GM23248 (cell line): ENCODE measurements at regions not wholly inside any gene's neighbourhood (a gene's known extent, or its start where the extent isn't known, plus 50 kb on each side); places are given as distances from the start of the nearest gene placed in this dataset.
A peak's percentile ranks its signal among the peaks of the same experiment; 100 is the strongest.

Source experiments
- DNase-seq: peaks from one replicate; pipeline ENCODE4 v3.0.0-alpha.2; 2015
- H2AFZ ChIP-seq: fragments of 200-600 bp; sonication (generic); 2 replicates; pipeline ENCODE4 v1.6.1; 2016; ENCODE audit warnings: antibody characterized with exemption
- H3F3A ChIP-seq: fragments of 200-600 bp; sonication (generic); 2 replicates; pipeline ENCODE4 v1.6.1; 2016; ENCODE audit warnings: mild to moderate bottlenecking, antibody characterized with exemption, mixed run types; ENCODE audit not compliant: insufficient read depth
- H3K27ac ChIP-seq: fragments of 200-600 bp; sonication (generic); 2 replicates; pipeline ENCODE4 v1.5.1; 2016; ENCODE audit warnings: mild to moderate bottlenecking
- H3K27me3 ChIP-seq: fragments of 200-600 bp; sonication (generic); replicated peaks from 2 replicates; pipeline ENCODE4 v1.6.1; 2016; ENCODE audit warnings: mild to moderate bottlenecking; ENCODE audit not compliant: insufficient read depth
- H3K36me3 ChIP-seq: fragments of 200-600 bp; sonication (generic); 2 replicates; pipeline ENCODE4 v1.6.1; 2016; ENCODE audit warnings: low read depth, mild to moderate bottlenecking
- H3K4me1 ChIP-seq: fragments of 200-600 bp; sonication (generic); 2 replicates; pipeline ENCODE4 v1.6.1; 2016; ENCODE audit warnings: mild to moderate bottlenecking; ENCODE audit not compliant: insufficient read depth
- H3K4me2 ChIP-seq: fragments of 200-600 bp; sonication (generic); one replicate; pipeline ENCODE4 v1.6.1; 2016; ENCODE audit warnings: mild to moderate bottlenecking; ENCODE audit not compliant: unreplicated experiment
- H3K4me3 ChIP-seq: fragments of 200-600 bp; sonication (generic); 2 replicates; pipeline ENCODE4 v1.5.1; 2016; ENCODE audit warnings: mild to moderate bottlenecking
- H3K79me2 ChIP-seq: fragments of 200-600 bp; sonication (generic); 2 replicates; pipeline ENCODE4 v1.6.1; 2016; ENCODE audit warnings: mild to moderate bottlenecking; ENCODE audit not compliant: insufficient read depth
- H3K9ac ChIP-seq: fragments of 200-600 bp; sonication (generic); 2 replicates; pipeline ENCODE4 v1.6.1; 2016; ENCODE audit warnings: mild to moderate bottlenecking
- H3K9me2 ChIP-seq: fragments of 200-600 bp; sonication (generic); 2 replicates; pipeline ENCODE4 v1.6.1; 2016; ENCODE audit warnings: mixed run types, mild to moderate bottlenecking, moderate library complexity; ENCODE audit not compliant: insufficient read depth
- H3K9me3 ChIP-seq: fragments of 200-600 bp; sonication (generic); one replicate; pipeline ENCODE4 v1.6.1; 2017; ENCODE audit warnings: low read depth
- H4K20me1 ChIP-seq: fragments of 200-600 bp; sonication (generic); 2 replicates; pipeline ENCODE4 v1.6.0; 2016; ENCODE audit not compliant: insufficient read depth
- EZH2 ChIP-seq: fragments of 200-600 bp; sonication (generic); IDR thresholded peaks from 2 replicates; pipeline ENCODE4 v1.6.1; 2018; ENCODE audit warnings: antibody characterized with exemption, mild to moderate bottlenecking; ENCODE audit not compliant: insufficient read depth, poor library complexity, severe bottlenecking
- EZH2phosphoT487 ChIP-seq: fragments of 200-600 bp; sonication (generic); IDR thresholded peaks from 2 replicates; pipeline ENCODE4 v1.6.1; 2018; ENCODE audit warnings: antibody characterized with exemption, moderate library complexity, mild to moderate bottlenecking, low read depth; ENCODE audit not compliant: insufficient read depth
- WGBS, 2 experiments: methylation state at CpG; one replicate each; pipeline ENCODE4 v1.1.6; 2015 to 2017; ENCODE audit warnings: low lambda C conversion rate in 2 of 2, low coverage in 1 of 2; ENCODE audit errors: missing lambda C conversion rate in 2 of 2; 5-methylcytosine and 5-hydroxymethylcytosine counted together
- in situ Hi-C: fragments of 300-500 bp; cut with MboI; formaldehyde crosslinking; loops from 2 replicates; pipeline ENCODE4 v1.15.0; 2020

- Histone ChIP-seq H3K9me2 (no peaks in the 10 kb centered on the region), H3K79me2 (no peaks in the 10 kb centered on the region), H3K27me3 (no peaks in the 10 kb centered on the region), H2AFZ (peak overlapping the region; percentile 32; the same call in 1 of the 2 replicates), H3F3A (0 out of 2 replicates have a peak, but pooled peaks cover 6% of the 10 kb centered on the region), H3K9ac (no peak overlapping the region), H3K4me1 (peaks cover 20% of the 10 kb centered on the region), H3K9me3 (no peaks in the 10 kb centered on the region), H3K4me3 (no peak overlapping the region), H3K4me2 (no peak overlapping the region), H4K20me1 (no peaks in the 10 kb centered on the region), H3K36me3 (no peaks in the 10 kb centered on the region), H3K27ac (no peak overlapping the region)
- TF ChIP-seq EZH2 (no peak), EZH2phosphoT487 (no peak)
- WGBS, 2 experiments: 20 to 28% methylated on average over 8 of the region's 8 CpGs
- peak; percentile 14 for DNase-seq
- in situ Hi-C loops: no loop called here
Measured at GRCh38 chr11:128246364-128246801, 341.0 kb downstream of the ETS1 start.

DNA sequence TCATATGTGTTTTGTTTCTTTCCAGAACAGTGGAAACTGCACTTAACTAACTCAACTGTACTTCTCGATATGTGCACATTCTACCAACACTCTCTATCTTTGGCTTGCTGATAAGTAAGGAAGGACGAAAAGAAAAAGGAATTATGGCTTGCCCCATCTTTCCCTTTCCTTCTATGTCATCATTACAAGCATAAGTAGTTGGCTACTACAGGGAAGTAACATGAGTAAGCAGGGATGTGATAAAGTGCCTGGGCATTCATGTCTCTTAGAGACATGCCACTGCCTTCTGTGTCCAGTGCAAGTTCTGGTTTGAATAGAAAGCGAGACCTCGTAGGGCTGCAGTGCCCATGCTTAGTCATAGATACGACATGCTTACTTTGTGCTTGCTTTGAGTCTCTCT is 342.5 kb downstream of the ETS1 start:
- H2AFZ ChIP-seq: no peak overlapping the region
- H3K4me1 ChIP-seq: peaks cover 22% of the 10 kb centered on the region
- H3K27ac ChIP-seq: no peak overlapping the region
- TF ChIP-seq EZH2phosphoT487 (no peak), EZH2 (no peak)
- no peaks in the 10 kb centered on the region for H3K27me3 ChIP-seq
- H3K79me2 ChIP-seq: no peaks in the 10 kb centered on the region
- H3K4me2 ChIP-seq: no peak overlapping the region
- in situ Hi-C loops: no loop called here
- H3F3A ChIP-seq: no peaks in the 10 kb centered on the region
- no peak overlapping the region for H3K9ac ChIP-seq
- peak; percentile 55 for DNase-seq
- no peak overlapping the region for H3K4me3 ChIP-seq
- no peaks in the 10 kb centered on the region for H3K36me3 ChIP-seq
- no peaks in the 10 kb centered on the region for H3K9me2 ChIP-seq
- WGBS, 2 experiments: 68 to 70% methylated on average over 5 of the region's 5 CpGs
- H3K9me3 ChIP-seq: no peaks in the 10 kb centered on the region
- H4K20me1 ChIP-seq: no peaks in the 10 kb centered on the region

- no peak overlapping the region for H3K27ac ChIP-seq
- TF ChIP-seq EZH2 (no peak), EZH2phosphoT487 (no peak)
- WGBS, 2 experiments: 50 to 64% methylated on average over 1 of the region's 1 CpG
- no peaks in the 10 kb centered on the region for H3K36me3 ChIP-seq
- H3K9ac ChIP-seq: no peak overlapping the region
- H2AFZ ChIP-seq: no peak overlapping the region
- no peaks in the 10 kb centered on the region for H4K20me1 ChIP-seq
- in situ Hi-C loops: no loop called here
- no peak overlapping the region for H3K4me2 ChIP-seq
- no peaks in the 10 kb centered on the region for H3K9me2 ChIP-seq
- H3F3A ChIP-seq: no peaks in the 10 kb centered on the region
- H3K9me3 ChIP-seq: no peaks in the 10 kb centered on the region
- H3K4me3 ChIP-seq: no peak overlapping the region
- H3K27me3 ChIP-seq: no peaks in the 10 kb centered on the region
- no peaks in the 10 kb centered on the region for H3K79me2 ChIP-seq
- peaks cover 21% of the 10 kb centered on the region for H3K4me1 ChIP-seq
- DNase-seq: no peak
Measured at GRCh38 chr11:128242451-128242850, 344.9 kb downstream of the ETS1 start.

- DNase-seq: peak; percentile 43
- TF ChIP-seq EZH2 (no peak), EZH2phosphoT487 (no peak)
- H3K4me1 ChIP-seq: peaks cover 9% of the 10 kb centered on the region
- no peaks in the 10 kb centered on the region for H3F3A ChIP-seq
- H3K36me3 ChIP-seq: no peaks in the 10 kb centered on the region
- peak overlapping the region; percentile 16 for H3K4me2 ChIP-seq
- in situ Hi-C loops: no loop called here
- H3K27ac ChIP-seq: 0 out of 2 replicates have a peak overlapping the region, but pooled peaks have one; percentile 0
- peak overlapping the region; percentile 28; the same call in 1 of the 2 replicates for H3K4me3 ChIP-seq
- H2AFZ ChIP-seq: peak overlapping the region; percentile 79
- no peaks in the 10 kb centered on the region for H4K20me1 ChIP-seq
- H3K27me3 ChIP-seq: no peaks in the 10 kb centered on the region
- H3K9me2 ChIP-seq: no peaks in the 10 kb centered on the region
- H3K9me3 ChIP-seq: no peaks in the 10 kb centered on the region
- no peaks in the 10 kb centered on the region for H3K79me2 ChIP-seq
- H3K9ac ChIP-seq: peak overlapping the region; percentile 26
- WGBS, 2 experiments: 10 to 12% methylated on average over 6 of the region's 6 CpGs
Measured at GRCh38 chr11:128240546-128240945, 346.8 kb downstream of the ETS1 start.

- Histone ChIP-seq H3K9me3 (no peaks in the 10 kb centered on the region), H3K4me1 (peaks cover 9% of the 10 kb centered on the region), H3K9me2 (no peaks in the 10 kb centered on the region), H3K4me3 (no peak overlapping the region), H3K9ac (no peak overlapping the region), H3K4me2 (no peak overlapping the region), H2AFZ (no peak overlapping the region), H3K27me3 (no peaks in the 10 kb centered on the region), H3K27ac (no peak overlapping the region), H3F3A (no peaks in the 10 kb centered on the region), H3K79me2 (no peaks in the 10 kb centered on the region), H4K20me1 (no peaks in the 10 kb centered on the region), H3K36me3 (no peaks in the 10 kb centered on the region)
- no peak for TF ChIP-seq EZH2phosphoT487
- TF ChIP-seq EZH2: no peak
- in situ Hi-C loops: no loop called here
- 91 to 95% methylated on average over 4 of the region's 4 CpGs for WGBS, 2 experiments
- no peak for DNase-seq
Measured at GRCh38 chr11:128239306-128239705, 348.1 kb downstream of the ETS1 start.
